HepG2 (cell line): ENCODE measurements at regions not wholly inside any gene's neighbourhood (a gene's known extent, or its start where the extent isn't known, plus 50 kb on each side); places are given as distances from the start of the nearest gene placed in this dataset.

Experiments
- ATAC-seq: fragments of 200-7000 bp; cut with Tn5 transposase; 3 replicates; pipeline ENCODE4 v1.9.1; 2020; ENCODE audit warnings: mild to moderate bottlenecking, moderate library complexity
- BruUV-seq: library from RNA; stranded (reverse); fragments of 400-500 nt; replicated peaks from 2 replicates; lab custom pipeline; 2021; lab: Mats Ljungman, UMichigan
- CTCF ChIA-PET: fragments of 300-600 bp; formaldehyde crosslinking; extraction: SDS; loops from one replicate; lab custom pipeline; 2021; ENCODE audit warnings: low total read pairs, inconsistent platforms, low intra/inter-chr PET ratio; lab: Yijun Ruan, JAX
- POLR2A ChIA-PET: fragments of 350-600 bp; sonication (Branson Sonifier 250); formaldehyde crosslinking; loops from one replicate; lab custom pipeline; 2020; ENCODE audit warnings: antibody characterized with exemption, inconsistent platforms; lab: Yijun Ruan, JAX
- DNase-seq: peaks from one replicate; pipeline ENCODE4 v3.0.0-alpha.2; 2015; ENCODE audit warnings: low spot score
- FAIRE-seq: peaks from 3 replicates; lab custom pipeline; 2011; peaks lifted over from hg19 to GRCh38; lab: Jason Lieb, UNC
- H2AFZ ChIP-seq: one replicate; pipeline ENCODE4 v1.6.1; 2011; ENCODE audit warnings: low read length, inconsistent platforms
- H3K27ac ChIP-seq: fragments of 300-600 bp; 3 replicates; pipeline ENCODE4 v1.8.0; 2011; ENCODE audit warnings: mixed run types, mild to moderate bottlenecking, mixed read lengths, low read length, inconsistent platforms; ENCODE audit not compliant: insufficient read depth; ENCODE audit errors: extremely low read length
- H3K27me3 ChIP-seq, 2 experiments: fragments of 200-600 bp in 1 of 2; 2 replicates in 1 of 2; 3 replicates in 1 of 2; pipeline versions ENCODE4 v1.6.0 to v1.8.0; 2011; ENCODE audit warnings: low read length in 2 of 2, mild to moderate bottlenecking in 2 of 2, moderate library complexity in 2 of 2, inconsistent platforms in 1 of 2; ENCODE audit not compliant: insufficient read depth in 2 of 2, control insufficient read depth in 1 of 2
- H3K36me3 ChIP-seq, 2 experiments: fragments of 200-600 bp in 1 of 2; replicated peaks in 1 of 2; 2 replicates in 1 of 2; 3 replicates in 1 of 2; pipeline versions ENCODE4 v1.5.1 to v1.8.0; 2011; ENCODE audit warnings: low read length in 2 of 2, inconsistent platforms in 1 of 2; ENCODE audit not compliant: insufficient read depth in 2 of 2, control insufficient read depth in 1 of 2
- H3K4me1 ChIP-seq: 2 replicates; pipeline ENCODE4 v1.5.1; 2012; ENCODE audit warnings: low read length, inconsistent platforms; ENCODE audit not compliant: insufficient read depth
- H3K4me2 ChIP-seq: 2 replicates; pipeline ENCODE4 v1.6.0; 2011; ENCODE audit warnings: low read depth, low read length, inconsistent platforms
- H3K4me3 ChIP-seq, 3 experiments: fragments of 200-600 bp in 1 of 3; sonication (generic), shearing (Covaris generic) in 1 of 3; replicated peaks in 1 of 3; 2 replicates each; pipeline ENCODE4 v1.5.1; 2011 to 2016; ENCODE audit warnings: low read length in 3 of 3, inconsistent platforms in 2 of 3, low read depth in 2 of 3, mild to moderate bottlenecking in 2 of 3, control low read depth in 1 of 3, mixed read lengths in 1 of 3; ENCODE audit not compliant: insufficient read depth in 1 of 3
- H3K79me2 ChIP-seq: one replicate; pipeline ENCODE4 v1.6.1; 2011; ENCODE audit warnings: low read length, inconsistent platforms; ENCODE audit not compliant: insufficient read depth
- H3K9ac ChIP-seq: 2 replicates; pipeline ENCODE4 v1.6.0; 2011; ENCODE audit warnings: mild to moderate bottlenecking, low read depth, low read length, inconsistent platforms; ENCODE audit not compliant: insufficient read depth
- H3K9me3 ChIP-seq: 2 replicates; pipeline ENCODE4 v1.5.1; 2012; ENCODE audit warnings: mild to moderate bottlenecking, low read length
- H4K20me1 ChIP-seq: 2 replicates; pipeline ENCODE4 v1.6.0; 2011; ENCODE audit warnings: inconsistent platforms, mild to moderate bottlenecking, low read length, moderate library complexity; ENCODE audit not compliant: insufficient read depth
- EP300 ChIP-seq, 3 experiments: sonication (generic) in 1 of 3; formaldehyde crosslinking in 1 of 3; IDR thresholded peaks; 2 replicates each; pipeline versions ENCODE4 v1.5.1 to v1.6.1; 2011 to 2020; ENCODE audit warnings: low read depth in 2 of 3, low read length in 2 of 3, borderline replicate concordance in 1 of 3, improper control_type of control experiment in 1 of 3, mild to moderate bottlenecking in 1 of 3, missing genetic modification reagents in 1 of 3, moderate library complexity in 1 of 3
- POLR2AphosphoS2 ChIP-seq: IDR thresholded peaks from 2 replicates; pipeline ENCODE4 v1.6.1; 2011; ENCODE audit warnings: low read depth, low read length, improper control_type of control experiment
- STAG1 ChIP-seq: sonication (generic); formaldehyde crosslinking; IDR thresholded peaks from 2 replicates; pipeline ENCODE4 v1.4.0; 2020; ENCODE audit warnings: missing genetic modification reagents
- ZNF121 ChIP-seq: sonication (generic); formaldehyde crosslinking; IDR thresholded peaks from 2 replicates; pipeline ENCODE4 v1.5.0; 2020; ENCODE audit warnings: mild to moderate bottlenecking, missing genetic modification reagents
- WGBS: methylation state at CpG from one replicate; pipeline ENCODE4 v1.1.6; 2017; ENCODE audit warnings: low lambda C conversion rate; 5-methylcytosine and 5-hydroxymethylcytosine counted together
- in situ Hi-C: cut with HindIII; loops from 2 replicates; pipeline ENCODE4 v1.10.0; 2017; ENCODE audit warnings: low pct_unique_long_range_greater_than_20kb; ENCODE audit not compliant: extremely low pct_ligation_motif_present
- intact Hi-C: fragments of 100-400 bp; cut with micrococcal nuclease; formaldehyde crosslinking; loops from one replicate; pipeline ENCODE4 v1.10.0; 2022; ENCODE audit not compliant: unreplicated experiment
- TF ChIP-seq, protein P1 (sequence below): sonication (generic); formaldehyde crosslinking; conservative IDR thresholded peaks from 2 replicates; pipeline ENCODE4 v1.4.0; 2020; ENCODE audit warnings: missing genetic modification reagents

- FAIRE-seq, result no peak
- intact Hi-C loops, result no loop called here
These were observed 81.4 kb upstream of the XPO1 start for GRCh38 chr2:61619561-61619960.

GRCh38 chr2:61617610-61618009 lies 79.5 kb upstream of the XPO1 start:
- Histone ChIP-seq H3K9ac (no peak overlapping the region), H2AFZ (no peak overlapping the region), H3K9me3 (no peaks in the 10 kb centered on the region), H3K36me3 (no peaks in the 10 kb centered on the region), H3K27ac (no peak overlapping the region), H3K4me1 (no peaks in the 10 kb centered on the region), H3K4me3 (no peak overlapping the region), H3K27me3 (peaks cover 0 to 3% of the 10 kb centered on the region in 2 experiments; a peak in 2 of 5 replicates), H3K4me2 (no peak overlapping the region), H3K79me2 (no peaks in the 10 kb centered on the region), H4K20me1 (no peaks in the 10 kb centered on the region)
- CTCF ChIA-PET, result no interaction called here
- intact Hi-C loops (no loop called here), in situ Hi-C loops (no loop called here)
- no TSS peak for BruUV-seq
- TF ChIP-seq ZNF121 (CRISPR knock-in tag) (0 out of 2 replicates have a peak, but pooled peaks have one; percentile 19), EP300 (IDR thresholded peaks at IDR 0.05; ENCODE audit: low read depth in 2 of 2, low read length in 2 of 2) (no peak), EP300 (CRISPR knock-in tag; IDR thresholded peaks at IDR 0.05; ENCODE audit: borderline replicate concordance) (no peak)
- FAIRE-seq, result no peak
- WGBS, result 51% methylated on average over 2 of the region's 2 CpGs
- no peak for ATAC-seq
- no peak for DNase-seq
- POLR2A ChIA-PET, result interaction anchor here (1.6 kb wide), 1 partner anchor 12 kb away, joined by 5 read pairs; no protein-coding TSS in a partner anchor

More at GRCh38 chr2:61619561-61619960, 81.4 kb upstream of the XPO1 start:
- Histone ChIP-seq H2AFZ (no peak overlapping the region), H3K27ac (no peak overlapping the region), H3K9ac (no peak overlapping the region), H3K4me2 (no peak overlapping the region), H3K36me3 (no peaks in the 10 kb centered on the region), H3K4me1 (no peaks in the 10 kb centered on the region), H3K79me2 (no peaks in the 10 kb centered on the region), H3K9me3 (no peaks in the 10 kb centered on the region), H3K27me3 (peaks cover 0 to 1% of the 10 kb centered on the region in 2 experiments; a peak in 2 of 5 replicates), H4K20me1 (no peaks in the 10 kb centered on the region), H3K4me3 (no peak overlapping the region)
- WGBS, result 50% methylated on average over 5 of the region's 5 CpGs
- ChIA-PET POLR2A (no interaction called here), CTCF (no interaction called here)
- no peak for DNase-seq
- in situ Hi-C loops, result no loop called here
- BruUV-seq, result no TSS peak
- ATAC-seq, result no peak
- TF ChIP-seq, protein P1, sequence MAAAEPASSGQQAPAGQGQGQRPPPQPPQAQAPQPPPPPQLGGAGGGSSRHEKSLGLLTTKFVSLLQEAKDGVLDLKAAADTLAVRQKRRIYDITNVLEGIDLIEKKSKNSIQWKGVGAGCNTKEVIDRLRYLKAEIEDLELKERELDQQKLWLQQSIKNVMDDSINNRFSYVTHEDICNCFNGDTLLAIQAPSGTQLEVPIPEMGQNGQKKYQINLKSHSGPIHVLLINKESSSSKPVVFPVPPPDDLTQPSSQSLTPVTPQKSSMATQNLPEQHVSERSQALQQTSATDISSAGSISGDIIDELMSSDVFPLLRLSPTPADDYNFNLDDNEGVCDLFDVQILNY (CRISPR knock-in tag), result no peak
- TF ChIP-seq POLR2AphosphoS2 (no peak), STAG1 (CRISPR knock-in tag) (0 out of 2 replicates have a peak, but pooled peaks have one; percentile 5)
